Transverse colon (tissue), 4 donors: ENCODE measurements at regions not wholly inside any gene's neighbourhood (a gene's known extent, or its start where the extent isn't known, plus 50 kb on each side); places are given as distances from the start of the nearest gene placed in this dataset.

Experiments used
- DNase-seq: peaks from one replicate; pipeline ENCODE4 v3.0.0-alpha.2; 2019
- H3K27ac ChIP-seq, 4 donors: fragments of 200-600 bp; sonication (generic); 2 replicates each; pipeline ENCODE4 v1.5.1; 2016 to 2018; ENCODE audit warnings: inconsistent platforms in 4 of 4
- H3K27me3 ChIP-seq: fragments of 200-600 bp; sonication (generic); 2 replicates; pipeline ENCODE4 v1.5.1; 2017; ENCODE audit warnings: inconsistent platforms
- H3K36me3 ChIP-seq, 4 donors: fragments of 200-600 bp; sonication (generic); 2 replicates each; pipeline ENCODE4 v1.5.1; 2017 to 2019; ENCODE audit warnings: inconsistent platforms in 4 of 4
- H3K4me1 ChIP-seq, 4 donors: fragments of 200-600 bp; sonication (generic); 2 replicates each; pipeline ENCODE4 v1.5.1; 2017 to 2020; ENCODE audit warnings: inconsistent platforms in 4 of 4
- H3K4me3 ChIP-seq, 4 donors: fragments of 200-600 bp; sonication (generic); 1 replicate in 1 of 4; 2 replicates in 3 of 4; pipeline versions ENCODE4 v1.5.1 to v1.6.1; 2017 to 2019; ENCODE audit warnings: inconsistent platforms in 4 of 4
- H3K9me3 ChIP-seq, 2 donors: fragments of 200-600 bp; sonication (generic); 2 replicates each; pipeline ENCODE4 v1.5.1; 2017 to 2019; ENCODE audit warnings: inconsistent platforms in 2 of 2
- EP300 ChIP-seq: sonication (generic); formaldehyde crosslinking; IDR thresholded peaks from one replicate; pipeline ENCODE4 v1.6.1; 2017; ENCODE audit warnings: antibody characterized with exemption, low read depth
- POLR2A ChIP-seq: fragments of 450-650 bp; IDR thresholded peaks from one replicate; pipeline ENCODE4 v1.6.1; 2016; ENCODE audit warnings: antibody characterized with exemption, mild to moderate bottlenecking, moderate library complexity
- POLR2AphosphoS5 ChIP-seq, 3 donors: sonication (generic); formaldehyde crosslinking; IDR thresholded peaks; one replicate each; pipeline ENCODE4 v1.6.1; 2016; ENCODE audit warnings: antibody characterized with exemption in 3 of 3
- WGBS, 2 donors: methylation state at CpG; one replicate each; pipeline ENCODE4 v1.1.5; 2018; ENCODE audit warnings: low coverage in 1 of 2; 5-methylcytosine and 5-hydroxymethylcytosine counted together
- in situ Hi-C, 4 donors: fragments of 200-750 bp; cut with MboI; loops; one replicate each; pipeline versions ENCODE4 v1.15.0 to v1.15.1; 2017; ENCODE audit warnings: low sequenced_read_pairs in 3 of 4, low pct_ligation_motif_present in 1 of 4, low pct_unique_long_range_greater_than_20kb in 1 of 4
- intact Hi-C: fragments of 100-400 bp; cut with DNase I; formaldehyde crosslinking; loops from one replicate; pipeline ENCODE4 v1.15.1; 2023; ENCODE audit warnings: low total_unique reads
- TF ChIP-seq, protein P1 (sequence below), 5 experiments: fragments of 200-600 bp in 3 of 5; fragments of 450-650 bp in 2 of 5; sonication (generic) in 3 of 5; IDR thresholded peaks; 1 replicate in 2 of 5; 2 replicates in 3 of 5; pipeline ENCODE4 v1.5.1; 2016 to 2017; ENCODE audit warnings: antibody characterized with exemption in 5 of 5, inconsistent platforms in 3 of 5, mild to moderate bottlenecking in 2 of 5, moderate library complexity in 1 of 5

GRCh38 chr2:186195696-186196095 is 290.4 kb upstream of the ZC3H15 start:
- 88 to 96% methylated on average over 3 of the region's 3 CpGs for WGBS, 2 donors
- no peak overlapping the region for H3K4me3 ChIP-seq
- no peaks in the 10 kb centered on the region for H3K36me3 ChIP-seq
- in situ Hi-C loops: no loop called here
- no peak for TF ChIP-seq EP300
- no peak for TF ChIP-seq POLR2AphosphoS5 (IDR thresholded peaks at IDR 0.05)
- TF ChIP-seq, protein P1, sequence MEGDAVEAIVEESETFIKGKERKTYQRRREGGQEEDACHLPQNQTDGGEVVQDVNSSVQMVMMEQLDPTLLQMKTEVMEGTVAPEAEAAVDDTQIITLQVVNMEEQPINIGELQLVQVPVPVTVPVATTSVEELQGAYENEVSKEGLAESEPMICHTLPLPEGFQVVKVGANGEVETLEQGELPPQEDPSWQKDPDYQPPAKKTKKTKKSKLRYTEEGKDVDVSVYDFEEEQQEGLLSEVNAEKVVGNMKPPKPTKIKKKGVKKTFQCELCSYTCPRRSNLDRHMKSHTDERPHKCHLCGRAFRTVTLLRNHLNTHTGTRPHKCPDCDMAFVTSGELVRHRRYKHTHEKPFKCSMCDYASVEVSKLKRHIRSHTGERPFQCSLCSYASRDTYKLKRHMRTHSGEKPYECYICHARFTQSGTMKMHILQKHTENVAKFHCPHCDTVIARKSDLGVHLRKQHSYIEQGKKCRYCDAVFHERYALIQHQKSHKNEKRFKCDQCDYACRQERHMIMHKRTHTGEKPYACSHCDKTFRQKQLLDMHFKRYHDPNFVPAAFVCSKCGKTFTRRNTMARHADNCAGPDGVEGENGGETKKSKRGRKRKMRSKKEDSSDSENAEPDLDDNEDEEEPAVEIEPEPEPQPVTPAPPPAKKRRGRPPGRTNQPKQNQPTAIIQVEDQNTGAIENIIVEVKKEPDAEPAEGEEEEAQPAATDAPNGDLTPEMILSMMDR (IDR thresholded peaks at IDR 0.05): no peak
- TF ChIP-seq POLR2A: no peak
- intact Hi-C loops: no loop called here
- H3K4me1 ChIP-seq: no peaks in the 10 kb centered on the region
- no peak overlapping the region for H3K27ac ChIP-seq
- H3K9me3 ChIP-seq: no peaks in the 10 kb centered on the region
- H3K27me3 ChIP-seq: no peaks in the 10 kb centered on the region
- no peak for DNase-seq

DNA sequence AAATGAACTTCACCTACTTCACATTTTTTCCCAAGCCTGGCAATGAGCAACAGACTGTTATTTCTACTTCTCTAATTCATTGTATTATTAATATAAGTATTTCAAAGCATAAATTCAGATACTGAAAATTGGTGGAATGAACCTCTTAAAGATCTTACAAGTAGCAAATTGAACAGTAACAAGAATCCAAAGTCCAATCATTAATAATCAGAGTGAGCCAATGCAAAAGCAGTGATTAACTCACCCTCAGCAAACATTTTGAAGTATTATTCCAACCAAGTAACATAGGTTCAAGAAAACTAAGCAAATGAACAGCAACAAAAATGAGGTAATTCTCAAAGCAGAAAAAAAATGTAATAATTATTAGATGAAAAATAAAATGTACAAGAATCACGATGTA is 288.1 kb upstream of the ZC3H15 start:
- 90 to 94% methylated on average over 1 of the region's 1 CpG for WGBS, 2 donors
- TF ChIP-seq EP300 (no peak), POLR2AphosphoS5 (IDR thresholded peaks at IDR 0.05) (no peak), POLR2A (no peak)
- TF ChIP-seq, protein P1 (IDR thresholded peaks at IDR 0.05): no peak
- DNase-seq: no peak
- Histone ChIP-seq H3K27me3 (no peaks in the 10 kb centered on the region), H3K4me3 (no peak overlapping the region), H3K27ac (no peak overlapping the region), H3K36me3 (no peaks in the 10 kb centered on the region), H3K9me3 (no peaks in the 10 kb centered on the region), H3K4me1 (no peaks in the 10 kb centered on the region)
- in situ Hi-C loops (no loop called here), intact Hi-C loops (no loop called here)

DNA sequence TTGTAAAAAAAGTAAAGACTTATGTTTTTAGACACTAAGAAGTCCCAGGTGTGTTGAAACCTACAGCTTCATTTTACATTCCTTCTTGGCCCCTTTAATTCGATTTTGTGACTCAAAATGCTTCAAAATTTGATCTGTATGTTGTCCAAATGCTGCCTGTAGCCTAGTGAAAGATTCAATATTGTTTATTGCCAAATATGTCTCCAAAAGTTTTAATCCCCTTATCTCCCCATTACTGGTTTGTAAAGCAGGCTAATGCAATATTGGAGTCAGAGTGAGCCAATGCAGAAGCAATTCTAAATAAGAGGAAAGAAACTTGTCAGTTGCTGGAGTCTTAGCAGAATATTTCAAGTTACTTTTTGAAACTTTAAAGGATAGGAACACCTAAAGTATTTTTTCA is 287.0 kb upstream of the ZC3H15 start:
- H3K9me3 ChIP-seq: no peaks in the 10 kb centered on the region
- no peaks in the 10 kb centered on the region for H3K36me3 ChIP-seq
- no peak overlapping the region for H3K4me3 ChIP-seq
- intact Hi-C loops (no loop called here), in situ Hi-C loops (no loop called here)
- no peak overlapping the region for H3K27ac ChIP-seq
- no peak for DNase-seq
- TF ChIP-seq POLR2A: no peak
- no peaks in the 10 kb centered on the region for H3K27me3 ChIP-seq
- no peaks in the 10 kb centered on the region for H3K4me1 ChIP-seq
- 65 to 82% methylated on average over 1 of the region's 1 CpG for WGBS, 2 donors

DNA sequence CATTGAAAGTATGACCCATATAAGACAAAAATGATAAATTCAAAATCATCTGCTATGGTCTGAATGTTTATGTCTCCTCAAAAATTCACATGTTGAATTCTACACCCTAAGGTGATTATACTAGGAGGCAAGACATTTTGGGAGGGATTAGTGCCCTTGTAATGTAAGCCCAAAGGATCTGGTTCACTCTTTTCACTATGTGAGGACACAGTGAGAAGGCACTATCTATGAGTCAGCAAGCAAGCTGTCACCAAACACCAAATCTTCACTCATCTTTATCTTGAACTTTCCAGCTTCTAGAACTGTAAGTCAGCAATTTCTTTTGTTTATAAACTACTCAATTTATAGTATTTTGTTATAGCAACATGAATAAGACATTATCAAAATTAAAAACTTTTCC is 284.7 kb upstream of the ZC3H15 start:
- Histone ChIP-seq H3K27me3 (no peaks in the 10 kb centered on the region), H3K36me3 (no peaks in the 10 kb centered on the region), H3K9me3 (no peaks in the 10 kb centered on the region), H3K4me3 (no peak overlapping the region), H3K4me1 (no peaks in the 10 kb centered on the region), H3K27ac (no peak overlapping the region)
- TF ChIP-seq POLR2AphosphoS5 (IDR thresholded peaks at IDR 0.05) (no peak), POLR2A (no peak), EP300 (no peak)
- TF ChIP-seq, protein P1 (IDR thresholded peaks at IDR 0.05): no peak
- intact Hi-C loops (no loop called here), in situ Hi-C loops (no loop called here)
- DNase-seq: no peak

- no peak overlapping the region for H3K27ac ChIP-seq
- H3K36me3 ChIP-seq: no peaks in the 10 kb centered on the region
- no peaks in the 10 kb centered on the region for H3K27me3 ChIP-seq
- H3K9me3 ChIP-seq: no peaks in the 10 kb centered on the region
- no peaks in the 10 kb centered on the region for H3K4me1 ChIP-seq
- in situ Hi-C loops: no loop called here
- no peak for DNase-seq
- 45 to 52% methylated on average over 1 of the region's 1 CpG for WGBS, 2 donors
- no peak for TF ChIP-seq POLR2A
- TF ChIP-seq EP300: no peak
- no peak for TF ChIP-seq POLR2AphosphoS5 (IDR thresholded peaks at IDR 0.05)
- TF ChIP-seq, protein P1 (IDR thresholded peaks at IDR 0.05): no peak
- H3K4me3 ChIP-seq: no peak overlapping the region
- intact Hi-C loops: no loop called here
Observed at GRCh38 chr2:186205254-186205911, 280.7 kb upstream of the ZC3H15 start.
